ENCODE measurements at regions not wholly inside any gene's neighbourhood (a gene's known extent, or its start where the extent isn't known, plus 50 kb on each side); places are given as distances from the start of the nearest gene placed in this dataset.

- no peak overlapping the region for H3K4me3 ChIP-seq (ENCODE audit: low read depth, low read length)
- no peak for TF ChIP-seq CTCF (IDR thresholded peaks at IDR 0.05; ENCODE audit: control insufficient read depth, extremely low read depth, insufficient read depth)
- DNase-seq (ENCODE audit: low read depth) = no peak
These were observed 439.6 kb downstream of the KCNJ2 start for GRCh38 chr17:70608957-70609356.

GRCh38 chr17:70609566-70609965, 440.2 kb downstream of the KCNJ2 start:
- no peak for DNase-seq (ENCODE audit: low read depth)
- no peak overlapping the region for H3K4me3 ChIP-seq (ENCODE audit: low read depth, low read length)
- no peak for TF ChIP-seq CTCF (IDR thresholded peaks at IDR 0.05; ENCODE audit: control insufficient read depth, extremely low read depth, insufficient read depth)

GRCh38 chr17:70610161-70610560, 440.8 kb downstream of the KCNJ2 start:
- no peak for DNase-seq (ENCODE audit: low read depth)
- H3K4me3 ChIP-seq (ENCODE audit: low read depth, low read length) = no peak overlapping the region
- TF ChIP-seq CTCF (IDR thresholded peaks at IDR 0.05; ENCODE audit: control insufficient read depth, extremely low read depth, insufficient read depth) = no peak

- DNase-seq (ENCODE audit: low read depth) = no peak
- no peak for TF ChIP-seq CTCF (IDR thresholded peaks at IDR 0.05; ENCODE audit: control insufficient read depth, extremely low read depth, insufficient read depth)
- H3K4me3 ChIP-seq (ENCODE audit: low read depth, low read length) = no peak overlapping the region
These were observed 444.3 kb downstream of the KCNJ2 start for GRCh38 chr17:70613681-70614080.

GRCh38 chr17:70615831-70616230, 446.5 kb downstream of the KCNJ2 start:
- no peak for TF ChIP-seq CTCF (IDR thresholded peaks at IDR 0.05; ENCODE audit: control insufficient read depth, extremely low read depth, insufficient read depth)
- DNase-seq (ENCODE audit: low read depth) = no peak

GRCh38 chr17:70618641-70619040, 449.3 kb downstream of the KCNJ2 start:
- H3K4me3 ChIP-seq (ENCODE audit: low read depth, low read length) = no peak overlapping the region

More at GRCh38 chr17:70615831-70616230, 446.5 kb downstream of the KCNJ2 start:
- H3K4me3 ChIP-seq (ENCODE audit: low read depth, low read length) = no peak overlapping the region

More at GRCh38 chr17:70618641-70619040, 449.3 kb downstream of the KCNJ2 start:
- no peak for TF ChIP-seq CTCF (IDR thresholded peaks at IDR 0.05; ENCODE audit: control insufficient read depth, extremely low read depth, insufficient read depth)
- DNase-seq (ENCODE audit: low read depth) = no peak

Data from LNCaP clone FGC (cell line).